ENCODE measurements at regions not wholly inside any gene's neighbourhood (a gene's known extent, or its start where the extent isn't known, plus 50 kb on each side); places are given as distances from the start of the nearest gene placed in this dataset.

- Histone ChIP-seq H2AK5ac (ENCODE audit: low read depth, low read length) (no peak overlapping the region), H4K20me1 (ENCODE audit: insufficient read depth, low read length) (no peaks in the 10 kb centered on the region), H4K8ac (ENCODE audit: low read depth in 2 of 2, low read length in 2 of 2) (no peak overlapping the region), H2BK120ac (ENCODE audit: low read depth, low read length) (no peak overlapping the region), H3K18ac (ENCODE audit: low read depth, low read length) (no peak overlapping the region), H4K91ac (ENCODE audit: insufficient read depth, low read depth, low read length) (no peak overlapping the region), H3K4ac (ENCODE audit: low read depth, low read length) (no peak overlapping the region), H3K23ac (ENCODE audit: low read depth, low read length) (no peak overlapping the region), H2BK5ac (ENCODE audit: low read depth, low read length, poor library complexity, severe bottlenecking) (no peak overlapping the region), H2AK9ac (replicated peaks; ENCODE audit: low read depth, low read length, poor library complexity) (no peak overlapping the region), H3K27ac (ENCODE audit: insufficient read depth, low read length) (no peak overlapping the region), H3K9me1 (ENCODE audit: insufficient read depth, low read length) (no peaks in the 10 kb centered on the region), H3K27me3 (ENCODE audit: control insufficient read depth, insufficient read depth, low read length) (no peaks in the 10 kb centered on the region), H3K9me3 (ENCODE audit: control insufficient read depth, insufficient read depth, low read length) (peaks cover 4% of the 10 kb centered on the region; the same call in 1 of the 2 replicates), H3K4me1 (ENCODE audit: control insufficient read depth, insufficient read depth, low read length) (no peaks in the 10 kb centered on the region), H3K9ac (ENCODE audit: low read depth, low read length) (no peak overlapping the region), H3K56ac (ENCODE audit: extremely low read depth, insufficient read depth, low read length) (no peak overlapping the region), H2BK20ac (ENCODE audit: low read depth, low read length) (no peak overlapping the region), H2BK15ac (ENCODE audit: low read depth, low read length) (no peak overlapping the region), H3K14ac (replicated peaks; ENCODE audit: low read depth, low read length) (no peak overlapping the region), H3K4me3 (ENCODE audit: insufficient read depth, low read depth, low read length) (no peak overlapping the region), H4K5ac (ENCODE audit: low read depth, low read length) (no peak overlapping the region), H3K79me1 (ENCODE audit: low read depth in 1 of 2, low read length in 2 of 2) (no peaks in the 10 kb centered on the region), H3K4me2 (ENCODE audit: low read depth, low read length) (no peak overlapping the region), H2AFZ (replicated peaks; ENCODE audit: low read length, poor library complexity) (no peak overlapping the region), H3K36me3 (ENCODE audit: control insufficient read depth, insufficient read depth, low read length) (no peaks in the 10 kb centered on the region)
- POLR2A ChIA-PET (ENCODE audit: unreplicated experiment) = no interaction called here
- TF ChIP-seq MAFK (IDR thresholded peaks at IDR 0.05; ENCODE audit: low read depth, low read length) (no peak), NFE2L2 (IDR thresholded peaks at IDR 0.05; ENCODE audit: low read depth, low read length) (no peak), USF2 (IDR thresholded peaks at IDR 0.05; ENCODE audit: low read depth, low read length) (no peak), ELK1 (IDR thresholded peaks at IDR 0.05; ENCODE audit: borderline replicate concordance, low read depth, low read length) (no peak)
- TF ChIP-seq, protein P1, sequence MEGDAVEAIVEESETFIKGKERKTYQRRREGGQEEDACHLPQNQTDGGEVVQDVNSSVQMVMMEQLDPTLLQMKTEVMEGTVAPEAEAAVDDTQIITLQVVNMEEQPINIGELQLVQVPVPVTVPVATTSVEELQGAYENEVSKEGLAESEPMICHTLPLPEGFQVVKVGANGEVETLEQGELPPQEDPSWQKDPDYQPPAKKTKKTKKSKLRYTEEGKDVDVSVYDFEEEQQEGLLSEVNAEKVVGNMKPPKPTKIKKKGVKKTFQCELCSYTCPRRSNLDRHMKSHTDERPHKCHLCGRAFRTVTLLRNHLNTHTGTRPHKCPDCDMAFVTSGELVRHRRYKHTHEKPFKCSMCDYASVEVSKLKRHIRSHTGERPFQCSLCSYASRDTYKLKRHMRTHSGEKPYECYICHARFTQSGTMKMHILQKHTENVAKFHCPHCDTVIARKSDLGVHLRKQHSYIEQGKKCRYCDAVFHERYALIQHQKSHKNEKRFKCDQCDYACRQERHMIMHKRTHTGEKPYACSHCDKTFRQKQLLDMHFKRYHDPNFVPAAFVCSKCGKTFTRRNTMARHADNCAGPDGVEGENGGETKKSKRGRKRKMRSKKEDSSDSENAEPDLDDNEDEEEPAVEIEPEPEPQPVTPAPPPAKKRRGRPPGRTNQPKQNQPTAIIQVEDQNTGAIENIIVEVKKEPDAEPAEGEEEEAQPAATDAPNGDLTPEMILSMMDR (conservative IDR thresholded peaks at IDR 0.05; ENCODE audit: low read depth, low read length) = no peak
- WGBS, 2 experiments (ENCODE audit: extremely low coverage in 2 of 2, insufficient read length in 1 of 2) = 60% methylated on average over 1 of the region's 3 CpGs; no CpG with 5 or more reads in 1 of the 2 experiments
- in situ Hi-C loops (cut with MboI; ENCODE audit: low sequenced_read_pairs) (no loop called here), intact Hi-C loops (cut with micrococcal nuclease) (no loop called here), dilution Hi-C loops (cut with HindIII; ENCODE audit: low sequenced_read_pairs, unreplicated experiment) (no loop called here)
- ATAC-seq (ENCODE audit: low read depth) (no peak), DNase-seq (no peak)
- no TSS peak for BruUV-seq (replicated peaks)
- CTCF ChIA-PET = no interaction called here
Observed at GRCh38 chr9:23545728-23546127, 280.3 kb downstream of the ELAVL2 start.

All from IMR-90 (cell line).